ENCODE measurements at regions not wholly inside any gene's neighbourhood (a gene's known extent, or its start where the extent isn't known, plus 50 kb on each side); places are given as distances from the start of the nearest gene placed in this dataset.

- TF ChIP-seq CTCF (IDR thresholded peaks at IDR 0.05) (no peak), POLR2AphosphoS5 (IDR thresholded peaks at IDR 0.05) (no peak)
Observed at GRCh38 chr6:155880900-155881299, 425.3 kb upstream of the NOX3 start.

Data from esophagus muscularis mucosa (tissue), 3 donors.